Suppressor macrophage (primary cell): ENCODE measurements at regions not wholly inside any gene's neighbourhood (a gene's known extent, or its start where the extent isn't known, plus 50 kb on each side); places are given as distances from the start of the nearest gene placed in this dataset.

Experiments
- DNase-seq, 4 experiments: peaks; one replicate each; pipeline ENCODE4 v3.0.0-alpha.2; 2020 to 2022

- DNase-seq, result no peak
These were observed 292.7 kb downstream of the UACA start for GRCh38 chr15:70470556-70471191.

- DNase-seq, result no peak
These were observed 293.5 kb downstream of the UACA start for GRCh38 chr15:70469651-70470555.

- DNase-seq, result no peak
These were observed 294.2 kb downstream of the UACA start for GRCh38 chr15:70469182-70469581.

- DNase-seq, result peak; percentile 50 to 78 (median 73)
These were observed 296.3 kb downstream of the UACA start for GRCh38 chr15:70466895-70467529.

GRCh38 chr15:70466305-70466704 lies 297.1 kb downstream of the UACA start:
- DNase-seq, result no peak

- DNase-seq, result no peak
These were observed 297.5 kb downstream of the UACA start for GRCh38 chr15:70465812-70466211.

- peak; percentile 50 to 74 (median 69) for DNase-seq
These were observed 299.9 kb downstream of the UACA start for GRCh38 chr15:70463453-70463834.

GRCh38 chr15:70461992-70462391 lies 301.4 kb downstream of the UACA start:
- no peak for DNase-seq

GRCh38 chr15:70461017-70461416 lies 302.3 kb downstream of the UACA start:
- no peak for DNase-seq

- DNase-seq, result peak in 2 of 4 experiments; percentile 30 to 37
These were observed 304.0 kb downstream of the UACA start for GRCh38 chr15:70459312-70459711.

- no peak for DNase-seq
These were observed 309.6 kb downstream of the UACA start for GRCh38 chr15:70453766-70454165.

- no peak for DNase-seq
These were observed 310.1 kb downstream of the UACA start for GRCh38 chr15:70453238-70453637.

GRCh38 chr15:70451821-70452653 lies 311.3 kb downstream of the UACA start:
- DNase-seq, result no peak

- no peak for DNase-seq
These were observed 313.3 kb downstream of the UACA start for GRCh38 chr15:70450142-70450443.

- no peak for DNase-seq
These were observed 313.8 kb downstream of the UACA start for GRCh38 chr15:70449311-70450141.

- DNase-seq, result peak; percentile 46 to 72 (median 54)
These were observed 315.2 kb downstream of the UACA start for GRCh38 chr15:70447928-70448698.

- DNase-seq, result no peak
These were observed 315.8 kb downstream of the UACA start for GRCh38 chr15:70447521-70447920.

- no peak for DNase-seq
These were observed 316.3 kb downstream of the UACA start for GRCh38 chr15:70447081-70447480.

- DNase-seq, result no peak
These were observed 319.7 kb downstream of the UACA start for GRCh38 chr15:70443486-70444273.
